ENCODE measurements at regions not wholly inside any gene's neighbourhood (a gene's known extent, or its start where the extent isn't known, plus 50 kb on each side); places are given as distances from the start of the nearest gene placed in this dataset.
"Not testable (repeated sequence)": the region's sequence is repeated elsewhere in the genome, so short reads cannot be mapped to it uniquely, and the experiment has no call there.

DNA sequence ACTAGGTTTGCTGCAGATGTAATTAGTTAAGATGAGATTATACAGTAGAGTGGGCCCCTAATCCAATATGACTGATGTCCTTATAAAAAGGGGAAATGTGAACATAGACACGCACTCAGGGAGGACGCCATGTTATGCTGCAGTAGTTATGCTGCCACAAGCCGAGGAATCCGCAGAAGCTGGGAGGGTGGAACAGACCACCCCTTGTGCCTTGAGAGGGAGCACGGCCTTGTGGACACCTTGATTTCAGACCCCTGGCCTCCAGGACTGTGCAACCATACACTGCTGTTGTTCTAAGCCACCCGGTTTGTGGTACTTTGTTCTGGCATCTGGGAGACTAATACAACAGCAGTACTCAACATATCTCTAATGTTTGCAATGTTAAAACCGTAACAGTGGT lies 57.9 kb upstream of the HIVEP3 start:
- TF ChIP-seq, protein P1, sequence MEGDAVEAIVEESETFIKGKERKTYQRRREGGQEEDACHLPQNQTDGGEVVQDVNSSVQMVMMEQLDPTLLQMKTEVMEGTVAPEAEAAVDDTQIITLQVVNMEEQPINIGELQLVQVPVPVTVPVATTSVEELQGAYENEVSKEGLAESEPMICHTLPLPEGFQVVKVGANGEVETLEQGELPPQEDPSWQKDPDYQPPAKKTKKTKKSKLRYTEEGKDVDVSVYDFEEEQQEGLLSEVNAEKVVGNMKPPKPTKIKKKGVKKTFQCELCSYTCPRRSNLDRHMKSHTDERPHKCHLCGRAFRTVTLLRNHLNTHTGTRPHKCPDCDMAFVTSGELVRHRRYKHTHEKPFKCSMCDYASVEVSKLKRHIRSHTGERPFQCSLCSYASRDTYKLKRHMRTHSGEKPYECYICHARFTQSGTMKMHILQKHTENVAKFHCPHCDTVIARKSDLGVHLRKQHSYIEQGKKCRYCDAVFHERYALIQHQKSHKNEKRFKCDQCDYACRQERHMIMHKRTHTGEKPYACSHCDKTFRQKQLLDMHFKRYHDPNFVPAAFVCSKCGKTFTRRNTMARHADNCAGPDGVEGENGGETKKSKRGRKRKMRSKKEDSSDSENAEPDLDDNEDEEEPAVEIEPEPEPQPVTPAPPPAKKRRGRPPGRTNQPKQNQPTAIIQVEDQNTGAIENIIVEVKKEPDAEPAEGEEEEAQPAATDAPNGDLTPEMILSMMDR (IDR thresholded peaks at IDR 0.05), result no peak
- TF ChIP-seq EP300 (IDR thresholded peaks at IDR 0.05) (no peak), POLR2AphosphoS5 (IDR thresholded peaks at IDR 0.05) (no peak), POLR2A (IDR thresholded peaks at IDR 0.05; ENCODE audit: low read depth) (no peak)
- WGBS, result 91% methylated on average over 7 of the region's 7 CpGs
- intact Hi-C loops (cut with DNase I), result no loop called here

DNA sequence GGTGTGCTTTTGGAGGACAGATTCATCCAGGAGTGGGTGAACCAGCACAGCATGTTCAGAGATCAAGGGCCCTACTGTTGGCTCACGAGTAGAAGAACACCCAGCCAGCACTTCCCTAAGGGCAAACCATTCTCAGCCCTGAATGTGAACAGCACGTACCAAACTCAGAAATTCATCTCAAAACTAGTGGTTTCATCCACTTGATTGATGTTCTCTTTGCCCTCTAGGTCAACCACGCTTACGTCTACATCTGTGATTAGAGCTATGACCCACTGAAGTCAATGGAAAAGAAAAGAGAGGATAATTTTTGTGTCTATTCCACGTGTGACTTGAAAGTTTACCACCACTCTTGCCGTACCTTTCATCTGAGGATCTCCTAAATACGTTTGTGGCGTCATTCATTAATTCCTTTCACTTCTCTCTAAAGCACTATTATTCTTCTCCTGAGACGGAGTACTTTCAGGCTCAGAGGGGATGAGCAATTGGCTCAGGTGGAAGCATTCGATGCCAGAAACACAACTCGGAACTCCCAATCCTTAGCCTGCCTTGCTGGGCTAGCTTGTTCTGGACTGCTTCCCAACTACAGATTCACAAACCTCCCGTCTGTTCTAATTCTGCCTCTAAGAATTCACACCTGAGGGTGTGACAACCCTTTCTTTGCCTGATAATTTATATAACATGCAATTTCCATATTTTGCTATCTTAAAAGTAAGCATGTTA lies 57.3 kb upstream of the HIVEP3 start:
- TF ChIP-seq, protein P1 (IDR thresholded peaks at IDR 0.05), result no peak
- TF ChIP-seq EP300 (IDR thresholded peaks at IDR 0.05) (no peak), POLR2A (IDR thresholded peaks at IDR 0.05; ENCODE audit: low read depth) (no peak), POLR2AphosphoS5 (IDR thresholded peaks at IDR 0.05) (no peak)
- 83% methylated on average over 12 of the region's 12 CpGs for WGBS
- H3K4me1 ChIP-seq, result no peaks in the 10 kb centered on the region
- DNase-seq (ENCODE audit: extremely low spot score), result peak; percentile 17
- H3K36me3 ChIP-seq, result no peaks in the 10 kb centered on the region
- H3K27me3 ChIP-seq, result no peaks in the 10 kb centered on the region
- no peaks in the 10 kb centered on the region for H3K9me3 ChIP-seq
- H3K4me3 ChIP-seq, result no peak overlapping the region
- intact Hi-C loops (cut with DNase I), result no loop called here
- H3K27ac ChIP-seq (replicated peaks in 1 of 4), result no peak overlapping the region

More for the DNA sequence above, 57.9 kb upstream of the HIVEP3 start:
- H3K27ac ChIP-seq (replicated peaks in 1 of 4), result no peak overlapping the region
- no peaks in the 10 kb centered on the region for H3K4me1 ChIP-seq
- no peak overlapping the region for H3K4me3 ChIP-seq
- no peaks in the 10 kb centered on the region for H3K27me3 ChIP-seq
- DNase-seq (ENCODE audit: extremely low spot score), result peak; percentile 50
- H3K9me3 ChIP-seq, result no peaks in the 10 kb centered on the region
- no peaks in the 10 kb centered on the region for H3K36me3 ChIP-seq

DNA sequence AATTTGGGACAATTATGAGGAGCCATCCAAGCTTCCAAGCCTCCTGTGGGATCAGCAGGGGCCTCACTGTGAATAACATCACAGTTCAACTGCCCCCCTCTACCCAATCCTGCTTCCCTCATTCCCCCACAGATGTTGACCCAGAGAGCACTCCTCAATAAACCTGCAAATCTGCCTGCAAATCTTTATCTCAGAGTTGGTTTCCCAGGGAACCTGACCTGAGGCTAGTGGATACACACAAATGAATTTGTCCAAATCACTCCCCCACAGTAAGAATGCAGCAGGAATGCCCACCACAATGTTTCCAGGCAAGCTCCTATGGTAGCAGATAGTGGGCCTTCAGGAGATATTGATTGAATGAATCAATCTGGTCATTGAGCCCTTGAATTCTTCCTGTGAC lies 56.4 kb upstream of the HIVEP3 start:
- Histone ChIP-seq H3K27me3 (no peaks in the 10 kb centered on the region), H3K9me3 (no peaks in the 10 kb centered on the region), H3K4me1 (no peaks in the 10 kb centered on the region), H3K4me3 (no peak overlapping the region), H3K36me3 (no peaks in the 10 kb centered on the region), H3K27ac (replicated peaks in 1 of 4) (no peak overlapping the region)
- DNase-seq (ENCODE audit: extremely low spot score), result no peak
- TF ChIP-seq EP300 (IDR thresholded peaks at IDR 0.05), result no peak
- no peak for TF ChIP-seq POLR2A (IDR thresholded peaks at IDR 0.05; ENCODE audit: low read depth)
- TF ChIP-seq, protein P1 (IDR thresholded peaks at IDR 0.05), result no peak
- no peak for TF ChIP-seq POLR2AphosphoS5 (IDR thresholded peaks at IDR 0.05)
- intact Hi-C loops (cut with DNase I), result no loop called here

DNA sequence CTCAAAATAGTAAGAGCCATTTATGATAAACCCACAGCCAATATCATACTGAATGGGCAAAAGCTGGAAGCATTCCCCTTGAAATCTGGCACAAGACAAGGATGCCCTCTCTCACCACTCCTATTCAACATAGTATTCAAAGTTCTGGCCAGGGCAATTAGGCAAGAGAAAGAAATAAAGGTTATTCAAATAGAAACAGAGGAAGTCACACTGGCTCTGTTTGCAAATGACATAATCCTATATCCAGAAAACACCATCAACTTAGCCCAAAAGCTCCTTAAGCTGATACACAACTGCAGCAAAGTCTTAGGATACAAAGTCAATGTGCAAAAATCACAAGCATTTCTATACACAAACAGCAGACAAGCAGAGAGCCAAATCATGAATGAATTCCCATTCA lies 49.8 kb upstream of the HIVEP3 start:
- H3K9me3 ChIP-seq, result peaks cover 0 to 24% (median 9%) of the 10 kb centered on the region in 4 donors
- H3K27ac ChIP-seq (replicated peaks in 1 of 4); H3K4me1 ChIP-seq; DNase-seq (ENCODE audit: extremely low spot score); intact Hi-C loops (cut with DNase I); H3K4me3 ChIP-seq; H3K36me3 ChIP-seq; H3K27me3 ChIP-seq: not testable (repeated sequence)

All from esophagus muscularis mucosa (tissue), 4 donors.